AG04449 (cell line): ENCODE measurements at regions not wholly inside any gene's neighbourhood (a gene's known extent, or its start where the extent isn't known, plus 50 kb on each side); places are given as distances from the start of the nearest gene placed in this dataset.

Experiments used
- CTCF ChIA-PET: fragments of 350-600 bp; formaldehyde crosslinking; extraction: SDS; loops from one replicate; lab custom pipeline; 2021; ENCODE audit warnings: antibody characterized with exemption; lab: Yijun Ruan, JAX
- POLR2A ChIA-PET: fragments of 400-600, 350-600 bp; formaldehyde crosslinking; extraction: SDS; loops from one replicate; lab custom pipeline; 2020; ENCODE audit warnings: antibody characterized with exemption, inconsistent platforms; lab: Yijun Ruan, JAX
- DNase-seq: peaks from one replicate; pipeline ENCODE4 v3.0.0-alpha.2; 2010; ENCODE audit warnings: low read depth, low spot score
- H3K4me3 ChIP-seq: 2 replicates; pipeline ENCODE4 v1.5.1; 2011; ENCODE audit warnings: low read depth, mild to moderate bottlenecking, control low read depth, low read length
- CTCF ChIP-seq: IDR thresholded peaks from one replicate; pipeline ENCODE4 v1.5.1; 2011; ENCODE audit warnings: mild to moderate bottlenecking, moderate library complexity, low read length, control low read depth, inconsistent platforms; ENCODE audit not compliant: insufficient read depth; ENCODE audit errors: missing control alignments

DNA sequence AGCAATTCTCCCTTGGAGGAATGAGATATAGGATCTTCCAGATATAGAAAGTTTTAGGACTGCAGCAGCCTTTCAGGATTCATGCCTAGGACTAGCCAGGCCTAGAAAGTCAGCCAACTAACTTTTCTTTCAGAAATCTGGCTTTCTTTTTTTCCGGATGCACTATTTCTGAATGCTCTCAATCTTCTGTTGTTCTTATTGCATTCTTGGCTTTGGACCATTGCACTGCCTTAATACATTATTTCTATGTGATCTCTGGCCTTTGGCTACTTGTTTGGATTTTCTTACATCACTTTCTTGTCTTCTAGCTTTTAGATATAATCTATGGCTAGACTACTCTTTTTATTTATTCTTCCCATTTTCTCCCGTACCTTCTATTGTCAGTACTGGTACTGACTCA is 813.1 kb upstream of the HTR2C start:
- no peak for TF ChIP-seq CTCF
- CTCF ChIA-PET: no interaction called here
- POLR2A ChIA-PET: no interaction called here
- H3K4me3 ChIP-seq: no peak overlapping the region
- no peak for DNase-seq

- H3K4me3 ChIP-seq: no peak overlapping the region
- no peak for TF ChIP-seq CTCF
- DNase-seq: no peak
- CTCF ChIA-PET: no interaction called here
- POLR2A ChIA-PET: no interaction called here
Observed at GRCh38 chrX:113770071-113770470, 813.8 kb upstream of the HTR2C start.

GRCh38 chrX:113759422-113759821 is 824.5 kb upstream of the HTR2C start:
- CTCF ChIA-PET: no interaction called here
- TF ChIP-seq CTCF: no peak
- H3K4me3 ChIP-seq: no peak overlapping the region
- POLR2A ChIA-PET: no interaction called here
- no peak for DNase-seq

DNA sequence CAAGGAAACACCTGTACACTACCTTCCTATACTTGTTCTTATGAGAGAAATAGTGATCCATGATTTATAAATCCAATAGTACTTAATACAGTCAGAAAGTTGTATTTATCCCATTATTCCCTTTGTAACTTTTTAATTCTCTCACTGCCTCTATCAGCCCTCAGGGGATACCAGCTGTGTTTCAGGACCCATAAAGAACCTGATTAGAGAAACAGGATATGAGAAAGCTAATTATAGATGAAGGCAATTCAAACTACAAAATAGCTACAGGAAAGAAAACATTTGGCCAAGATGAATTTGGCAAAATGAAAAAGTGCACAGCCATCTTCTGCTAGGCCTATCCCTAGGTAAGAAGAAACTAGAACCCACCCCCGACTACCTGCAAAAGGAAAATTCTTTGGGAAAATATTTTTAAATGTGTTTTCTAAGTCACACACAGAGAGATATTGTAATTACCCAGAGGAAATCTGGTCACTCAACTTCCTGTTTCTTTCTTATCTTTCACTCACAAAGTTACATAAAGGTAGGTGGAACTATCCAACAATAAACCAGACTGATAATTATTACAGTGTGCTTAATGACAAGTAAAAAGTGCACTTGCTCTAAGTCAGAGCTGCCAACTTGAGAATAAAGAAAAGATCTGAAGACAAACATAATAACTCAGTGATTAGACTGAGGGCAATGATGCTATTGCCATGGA is 836.5 kb upstream of the HTR2C start:
- no peak for DNase-seq
- ChIA-PET POLR2A (no interaction called here), CTCF (no interaction called here)
- no peak overlapping the region for H3K4me3 ChIP-seq
- TF ChIP-seq CTCF: no peak

GRCh38 chrX:113743069-113743468 is 840.8 kb upstream of the HTR2C start:
- DNase-seq: no peak
- H3K4me3 ChIP-seq: no peak overlapping the region
- POLR2A ChIA-PET: no interaction called here
- CTCF ChIA-PET: no interaction called here
- TF ChIP-seq CTCF: no peak

DNA sequence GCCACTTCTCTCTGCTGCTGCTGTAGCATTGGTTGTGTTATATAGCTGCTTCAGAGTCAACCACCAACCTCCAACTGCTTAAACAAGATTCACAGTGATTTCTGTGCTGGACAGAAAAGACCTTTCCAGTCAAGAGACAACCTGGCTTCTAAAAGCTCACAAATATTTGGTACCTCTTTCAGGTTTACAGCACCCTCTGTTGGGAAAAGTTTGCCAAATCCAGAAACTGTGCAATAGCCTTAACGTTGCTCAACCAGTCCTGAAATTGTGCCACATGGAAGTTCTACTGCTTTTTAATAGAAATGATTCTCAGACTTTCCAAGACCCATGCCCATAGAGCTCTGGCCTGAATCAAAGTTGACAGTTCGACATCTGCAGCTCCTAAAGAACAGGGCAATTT is 842.1 kb upstream of the HTR2C start:
- POLR2A ChIA-PET: no interaction called here
- H3K4me3 ChIP-seq: no peak overlapping the region
- no peak for DNase-seq
- CTCF ChIA-PET: no interaction called here
- TF ChIP-seq CTCF: no peak
